C1 segment of cervical spinal cord (tissue), 14 donors: ENCODE measurements at regions not wholly inside any gene's neighbourhood (a gene's known extent, or its start where the extent isn't known, plus 50 kb on each side); places are given as distances from the start of the nearest gene placed in this dataset.

ENCODE experiments used
- DNase-seq, 14 donors: peaks; one replicate each; lab custom pipeline; 2025; lab: John Stamatoyannopoulos, UW

DNA sequence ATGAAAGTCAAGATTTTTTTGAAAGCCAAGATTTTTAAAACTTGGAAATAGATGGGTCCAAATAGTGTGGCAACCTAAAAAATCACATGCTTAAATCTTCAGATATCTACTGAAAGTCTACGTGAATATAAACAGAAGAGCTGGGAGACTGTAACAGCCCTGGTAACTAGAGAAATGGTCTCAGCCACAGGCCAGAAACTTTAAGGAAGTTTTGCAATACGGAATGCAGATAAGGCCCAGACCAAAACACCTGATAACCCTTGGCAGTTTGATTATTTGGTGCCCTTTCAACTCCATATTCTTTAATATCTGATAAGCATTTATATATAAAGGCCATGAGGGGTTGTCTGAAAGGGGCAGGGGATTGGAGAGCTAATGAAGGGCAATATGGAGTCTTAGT, 537.3 kb upstream of the TGFBR2 start:
- DNase-seq, result no peak

DNA sequence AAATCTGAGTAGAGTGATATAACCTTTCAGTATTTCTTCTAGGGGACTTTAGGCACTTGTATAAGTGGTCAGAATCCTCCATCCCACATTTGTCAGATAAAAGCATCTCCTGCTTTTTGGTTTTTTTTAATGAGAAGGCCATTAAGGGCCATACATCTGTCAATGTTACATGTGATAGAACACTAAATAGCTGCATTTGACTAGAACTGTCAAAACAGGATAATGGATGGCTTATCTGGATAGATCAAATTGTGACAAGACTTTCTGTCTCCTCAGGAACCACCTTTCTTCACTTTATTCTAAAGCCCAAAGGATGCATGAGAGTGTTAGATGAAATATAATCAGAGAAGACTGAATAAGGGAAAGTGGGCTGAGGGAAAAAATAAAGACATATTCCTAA, 533.4 kb upstream of the TGFBR2 start:
- no peak for DNase-seq

DNA sequence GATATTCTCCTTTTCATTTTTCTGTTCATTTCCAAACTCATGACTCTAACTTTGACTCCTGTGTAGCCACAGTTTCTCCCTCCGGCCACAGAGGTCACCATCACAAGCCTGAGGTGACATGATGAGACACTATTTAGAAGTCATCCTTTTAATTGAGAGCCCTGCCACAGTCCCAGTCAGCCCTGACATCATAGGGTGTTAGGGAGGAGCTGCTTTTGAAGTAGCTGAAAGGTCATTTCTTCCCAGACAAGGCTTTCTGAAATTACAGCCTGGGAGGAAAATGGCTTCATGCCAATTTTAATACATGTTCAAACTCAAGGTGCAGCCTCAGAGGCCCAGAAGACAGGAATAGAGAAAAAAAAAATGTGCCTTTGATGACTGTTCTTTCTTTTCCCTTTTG, 532.8 kb upstream of the TGFBR2 start:
- no peak for DNase-seq

DNA sequence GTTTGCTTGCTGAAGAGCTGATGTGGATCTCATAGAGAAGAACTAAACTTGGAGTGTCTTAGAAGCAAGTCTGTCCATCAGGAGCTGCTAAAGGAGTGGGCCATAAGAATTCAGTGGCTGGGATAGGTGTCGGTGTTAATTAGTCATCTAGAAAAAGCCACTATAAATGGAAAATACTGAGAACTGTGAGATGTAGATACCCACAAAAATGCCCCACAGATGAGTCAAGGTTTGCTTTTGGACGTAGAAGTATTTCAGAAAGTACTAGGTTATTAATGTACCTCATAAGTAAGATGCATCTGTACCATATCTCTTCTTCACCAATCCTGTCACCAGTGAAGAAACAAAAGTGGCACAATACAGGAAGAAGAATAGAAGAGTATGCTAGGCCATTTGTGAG, 530.9 kb upstream of the TGFBR2 start:
- DNase-seq, result no peak

GRCh38 chr3:30076899-30077298, 529.5 kb upstream of the TGFBR2 start:
- DNase-seq, result no peak

DNA sequence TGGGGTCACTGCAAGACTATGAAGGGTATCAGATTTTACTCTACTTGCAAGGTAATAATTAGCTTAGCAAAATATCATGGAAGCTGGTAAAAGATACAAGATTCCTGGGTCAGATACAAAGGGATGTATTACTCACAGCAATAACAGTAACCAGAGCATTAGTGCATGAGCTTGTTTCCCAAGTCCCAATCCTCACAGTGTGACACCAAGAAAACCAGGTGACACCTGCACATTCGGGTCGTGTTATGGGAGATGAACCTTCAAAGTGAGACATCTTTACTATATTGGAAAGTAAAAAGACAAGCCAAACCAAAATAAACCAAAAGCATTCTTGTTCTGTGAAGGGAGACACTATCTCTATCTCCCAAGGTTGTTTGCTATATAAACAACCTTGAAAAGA, 528.7 kb upstream of the TGFBR2 start:
- no peak for DNase-seq

GRCh38 chr3:30078736-30079135, 527.7 kb upstream of the TGFBR2 start:
- no peak for DNase-seq

GRCh38 chr3:30081904-30082303, 524.5 kb upstream of the TGFBR2 start:
- no peak for DNase-seq

DNA sequence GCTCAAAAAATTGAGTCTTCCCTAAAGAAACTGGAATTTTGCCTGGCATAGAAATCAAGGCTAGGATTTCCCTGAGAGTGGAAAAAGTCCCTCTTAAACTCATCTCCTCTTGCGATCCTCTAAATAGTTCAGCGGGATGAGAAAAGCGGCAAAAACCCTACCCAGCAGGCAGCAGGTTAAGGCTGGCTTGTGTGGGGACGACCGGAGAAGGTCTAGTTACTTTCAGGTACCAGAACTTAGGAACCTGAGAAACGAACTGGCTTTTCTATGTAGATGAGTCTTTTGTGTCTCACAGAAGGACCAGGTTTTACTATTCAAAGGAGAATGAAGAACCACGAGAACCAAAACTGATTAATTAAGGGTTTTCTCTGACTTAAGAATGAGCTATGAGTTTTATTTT, 523.7 kb upstream of the TGFBR2 start:
- DNase-seq, result no peak

DNA sequence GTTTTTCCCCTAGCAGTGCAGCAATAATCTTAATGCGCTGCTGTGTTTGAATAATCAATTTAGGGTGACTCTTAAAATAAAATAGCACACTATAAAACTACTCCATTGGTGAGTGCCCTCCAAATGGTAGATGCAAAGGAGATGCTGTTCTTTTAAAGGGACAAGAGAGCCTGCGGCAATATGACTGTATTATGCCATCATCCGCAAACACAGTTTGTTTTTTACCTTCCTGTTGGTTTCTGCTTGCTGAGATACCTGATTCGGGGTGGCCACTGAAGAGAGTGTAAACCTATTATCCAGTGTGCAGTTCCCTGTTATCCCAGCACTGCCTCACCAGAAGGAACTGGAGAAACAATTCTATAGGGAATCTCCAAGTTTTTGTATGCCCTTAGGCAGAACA, 523.1 kb upstream of the TGFBR2 start:
- DNase-seq, result no peak

DNA sequence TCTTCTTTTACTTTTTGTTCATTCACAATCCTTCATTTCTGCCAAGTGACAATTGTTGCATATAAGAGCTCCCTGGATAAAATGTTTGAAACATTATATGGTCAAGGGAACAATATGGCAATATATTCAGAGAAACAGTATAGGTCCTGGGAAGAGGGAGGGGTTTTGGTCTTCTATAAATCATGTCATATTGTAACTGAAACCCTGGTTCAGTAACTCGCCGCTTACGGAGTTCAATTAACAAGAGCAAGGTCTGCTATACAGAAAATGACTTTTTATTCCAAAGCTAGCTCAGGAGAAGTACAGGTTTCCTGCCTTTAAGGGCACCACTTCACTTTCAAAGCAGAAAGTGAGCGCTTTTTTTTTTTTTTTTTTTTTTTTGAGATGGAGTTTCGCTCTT, 522.1 kb upstream of the TGFBR2 start:
- no peak for DNase-seq

- DNase-seq, result no peak
Observed at GRCh38 chr3:30084971-30085403, 521.4 kb upstream of the TGFBR2 start.

DNA sequence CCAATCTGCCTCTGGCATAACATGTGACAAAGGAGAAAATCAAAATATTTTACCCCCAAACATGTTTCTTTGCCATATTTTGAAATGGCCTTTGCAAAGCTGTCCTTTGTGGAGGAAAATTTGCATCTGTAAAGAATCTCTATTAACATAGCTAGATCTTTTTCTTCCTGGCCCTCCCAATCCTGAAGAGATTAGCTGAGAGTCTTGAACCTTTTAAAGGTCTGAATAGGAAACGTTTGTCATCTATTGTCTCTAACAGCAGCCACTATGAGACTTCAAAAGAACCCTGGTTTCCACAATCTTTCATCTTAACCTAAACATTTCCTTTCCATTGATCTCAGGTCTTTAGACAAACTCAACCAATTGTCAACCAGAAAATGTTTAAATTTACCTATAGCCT, 520.9 kb upstream of the TGFBR2 start:
- no peak for DNase-seq

GRCh38 chr3:30091686-30092085, 514.7 kb upstream of the TGFBR2 start:
- DNase-seq, result no peak

GRCh38 chr3:30097022-30097650, 509.3 kb upstream of the TGFBR2 start:
- DNase-seq, result no peak

DNA sequence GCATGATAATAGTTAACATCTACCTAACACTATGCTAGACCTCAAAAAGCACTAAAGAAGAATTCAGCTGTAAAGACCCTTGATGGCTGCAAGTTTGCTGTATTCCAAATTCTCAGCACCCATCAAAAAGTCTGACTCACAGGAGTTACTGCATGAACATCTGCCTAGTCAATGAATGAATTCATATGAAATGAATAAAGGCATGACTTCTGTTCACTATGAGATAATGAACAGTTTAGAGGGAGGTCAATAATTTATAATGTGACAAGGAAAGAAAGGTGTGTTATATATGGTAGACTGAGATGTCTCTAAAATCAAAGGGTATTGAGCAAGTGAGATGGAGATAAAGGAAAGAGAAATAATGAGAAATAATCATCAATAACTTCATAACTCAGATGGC, 508.2 kb upstream of the TGFBR2 start:
- DNase-seq, result no peak

- DNase-seq, result no peak
Observed at GRCh38 chr3:30098653-30099455, 507.5 kb upstream of the TGFBR2 start.

GRCh38 chr3:30102356-30102755, 504.0 kb upstream of the TGFBR2 start:
- DNase-seq, result no peak

DNA sequence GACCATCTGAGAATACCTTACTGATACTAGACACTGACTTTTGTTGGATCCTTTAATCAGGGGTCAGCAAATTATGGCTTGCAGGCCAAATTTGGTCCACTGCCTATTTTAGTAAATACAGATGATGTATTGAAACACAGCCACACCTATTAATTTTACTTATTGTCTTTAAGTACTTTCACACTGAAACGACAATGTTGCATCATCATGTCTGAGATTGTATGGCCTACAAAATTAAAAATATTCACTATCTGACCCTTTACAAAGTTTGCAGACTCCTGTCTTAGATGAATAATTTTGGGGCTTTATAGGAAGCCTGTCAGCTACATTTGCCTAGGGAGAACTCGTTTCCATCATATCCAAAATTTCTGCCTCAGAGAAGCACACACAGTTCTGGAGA, 503.2 kb upstream of the TGFBR2 start:
- DNase-seq, result no peak

DNA sequence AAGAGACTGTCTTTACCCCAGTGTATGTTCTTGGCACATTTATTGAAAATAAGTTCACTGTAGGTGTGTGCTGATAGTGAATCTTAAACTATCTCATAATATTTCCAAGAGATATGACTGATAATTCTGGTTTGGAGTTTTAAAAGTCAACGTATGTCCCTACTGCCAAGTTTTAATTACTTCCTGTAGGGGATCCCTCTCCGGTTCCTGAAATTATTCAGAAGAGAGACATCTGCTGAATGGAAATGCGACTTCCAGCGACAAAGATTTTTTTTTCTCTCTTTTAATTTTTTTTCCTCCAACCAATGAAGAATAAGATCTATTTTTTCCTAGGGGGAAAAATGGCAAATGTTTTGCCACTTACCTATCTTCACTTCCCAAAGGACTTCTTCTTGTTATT, 498.9 kb upstream of the TGFBR2 start:
- DNase-seq, result no peak

- no peak for DNase-seq
Observed at GRCh38 chr3:30112411-30112810, 494.0 kb upstream of the TGFBR2 start.

DNA sequence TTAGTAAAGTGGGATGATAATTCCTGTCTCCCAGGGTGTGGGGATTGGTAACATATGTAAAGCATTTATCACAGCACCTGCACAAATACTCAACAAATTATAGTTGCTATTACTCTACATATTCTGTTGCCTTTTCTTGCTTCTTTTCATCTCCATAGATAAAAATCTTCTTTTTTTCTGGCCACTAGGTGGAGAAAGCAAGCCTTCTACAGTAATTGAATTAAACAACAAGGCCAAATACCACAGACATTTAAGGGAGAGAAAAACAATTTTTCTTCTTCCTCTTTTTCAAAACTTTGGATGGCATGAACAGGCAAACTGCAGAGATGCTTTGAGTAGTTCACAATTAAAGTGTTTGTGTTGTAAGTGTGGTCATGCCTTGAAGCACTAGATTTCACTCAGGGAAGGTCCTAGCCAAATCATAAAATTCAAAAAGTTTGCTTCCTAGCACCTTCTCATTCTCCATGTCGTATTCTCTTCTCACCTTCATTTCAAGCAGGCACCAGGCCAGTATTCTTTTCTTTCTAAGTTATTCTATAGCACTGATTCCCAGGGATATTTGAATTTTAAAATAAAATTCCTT, 493.4 kb upstream of the TGFBR2 start:
- DNase-seq, result peak in 1 of 14 donors; percentile 12

DNA sequence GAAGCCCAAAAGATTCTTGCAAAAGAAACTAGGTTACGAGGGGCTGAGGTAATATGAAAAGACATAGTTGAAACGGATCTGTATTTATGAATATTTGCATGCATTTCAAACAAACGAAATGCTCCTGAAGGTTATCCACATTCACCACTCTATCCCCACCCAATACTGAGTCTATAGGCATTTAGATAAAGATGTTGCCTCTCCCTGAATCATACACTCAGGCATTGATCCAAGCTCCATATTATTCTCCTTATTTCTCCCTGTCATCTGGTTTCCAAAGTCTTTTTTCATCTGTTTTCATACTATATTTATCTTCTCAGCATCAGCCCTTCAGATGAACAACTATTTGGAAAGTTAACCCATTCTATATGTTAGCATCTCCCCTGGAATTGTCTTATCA, 492.5 kb upstream of the TGFBR2 start:
- DNase-seq, result no peak
